NCI-H2196 (cell line): ENCODE measurements at regions not wholly inside any gene's neighbourhood (a gene's known extent, or its start where the extent isn't known, plus 50 kb on each side); places are given as distances from the start of the nearest gene placed in this dataset.
"Not testable (repeated sequence)": the region's sequence is repeated elsewhere in the genome, so short reads cannot be mapped to it uniquely, and the experiment has no call there.

ENCODE experiments used
- DNase-seq: peaks from one replicate; lab custom pipeline; 2025; ENCODE audit not compliant: unreplicated experiment; lab: John Stamatoyannopoulos, UW

GRCh38 chr15:45804028-45804427, 169.2 kb downstream of the SQOR start:
- no peak for DNase-seq

GRCh38 chr15:45810201-45810600, 175.4 kb downstream of the SQOR start:
- no peak for DNase-seq

- no peak for DNase-seq
These were observed 177.4 kb downstream of the SQOR start for GRCh38 chr15:45812200-45812599.

- not testable (repeated sequence) for DNase-seq
These were observed 182.7 kb downstream of the SQOR start for GRCh38 chr15:45817578-45817977.

GRCh38 chr15:45821390-45821789, 186.6 kb downstream of the SQOR start:
- no peak for DNase-seq

- DNase-seq: not testable (repeated sequence)
These were observed 188.1 kb downstream of the SQOR start for GRCh38 chr15:45822968-45823367.

GRCh38 chr15:45827275-45827674, 192.4 kb downstream of the SQOR start:
- no peak for DNase-seq

GRCh38 chr15:45827766-45828165, 192.9 kb downstream of the SQOR start:
- no peak for DNase-seq

- no peak for DNase-seq
These were observed 194.7 kb downstream of the SQOR start for GRCh38 chr15:45829336-45830153.

GRCh38 chr15:45831787-45832186, 197.0 kb downstream of the SQOR start:
- DNase-seq: no peak

- no peak for DNase-seq
These were observed 199.8 kb downstream of the SQOR start for GRCh38 chr15:45834622-45835021.

GRCh38 chr15:45842151-45842550, 207.3 kb downstream of the SQOR start:
- no peak for DNase-seq

- no peak for DNase-seq
These were observed 212.8 kb downstream of the SQOR start for GRCh38 chr15:45847645-45848044.

GRCh38 chr15:45849136-45849535, 214.3 kb downstream of the SQOR start:
- DNase-seq: no peak

GRCh38 chr15:45854455-45855202, 219.8 kb downstream of the SQOR start:
- no peak for DNase-seq

- no peak for DNase-seq
These were observed 220.5 kb downstream of the SQOR start for GRCh38 chr15:45855210-45855906.

GRCh38 chr15:45855907-45856579, 221.2 kb downstream of the SQOR start:
- DNase-seq: no peak

GRCh38 chr15:45857291-45857690, 222.5 kb downstream of the SQOR start:
- DNase-seq: no peak

GRCh38 chr15:45858491-45858890, 223.7 kb downstream of the SQOR start:
- DNase-seq: no peak

- DNase-seq: no peak
These were observed 227.2 kb downstream of the SQOR start for GRCh38 chr15:45862034-45862433.

- no peak for DNase-seq
These were observed 229.2 kb downstream of the SQOR start for GRCh38 chr15:45863881-45864580.
